ENCODE measurements at regions not wholly inside any gene's neighbourhood (a gene's known extent, or its start where the extent isn't known, plus 50 kb on each side); places are given as distances from the start of the nearest gene placed in this dataset.

GRCh38 chr17:70859829-70860228 lies 690.5 kb downstream of the KCNJ2 start:
- no peak for TF ChIP-seq Cebpa-rat (IDR thresholded peaks at IDR 0.05)
- no peak overlapping the region for H3K9ac ChIP-seq
- H3K27me3 ChIP-seq, result no peaks in the 10 kb centered on the region
- no peak overlapping the region for H3K4me3 ChIP-seq
- H3K4me2 ChIP-seq, result no peak overlapping the region
- no peaks in the 10 kb centered on the region for H4K20me1 ChIP-seq
- H3K27ac ChIP-seq, result no peak overlapping the region
- H3K9me3 ChIP-seq, result peaks cover 8% of the 10 kb centered on the region
- H3K4me1 ChIP-seq, result no peaks in the 10 kb centered on the region
- H3K36me3 ChIP-seq, result no peaks in the 10 kb centered on the region

GRCh38 chr17:70862295-70862694 lies 693.0 kb downstream of the KCNJ2 start:
- no peak for TF ChIP-seq Cebpa-rat (IDR thresholded peaks at IDR 0.05)
- Histone ChIP-seq H3K9ac (no peak overlapping the region), H3K4me1 (no peaks in the 10 kb centered on the region), H3K4me2 (no peak overlapping the region), H3K9me3 (peaks cover 8% of the 10 kb centered on the region), H3K27ac (no peak overlapping the region), H3K36me3 (no peaks in the 10 kb centered on the region), H3K27me3 (no peaks in the 10 kb centered on the region), H3K4me3 (no peak overlapping the region), H4K20me1 (no peaks in the 10 kb centered on the region)

- no peaks in the 10 kb centered on the region for H3K27me3 ChIP-seq
- H4K20me1 ChIP-seq, result no peaks in the 10 kb centered on the region
- TF ChIP-seq Cebpa-rat (IDR thresholded peaks at IDR 0.05), result no peak
- H3K27ac ChIP-seq, result no peak overlapping the region
- H3K4me3 ChIP-seq, result no peak overlapping the region
- peaks cover 8% of the 10 kb centered on the region for H3K9me3 ChIP-seq
- no peaks in the 10 kb centered on the region for H3K36me3 ChIP-seq
- H3K4me1 ChIP-seq, result no peaks in the 10 kb centered on the region
- no peak overlapping the region for H3K4me2 ChIP-seq
- no peak overlapping the region for H3K9ac ChIP-seq
Measured at GRCh38 chr17:70863436-70864248, 694.3 kb downstream of the KCNJ2 start.

- Histone ChIP-seq H3K4me1 (no peaks in the 10 kb centered on the region), H3K9me3 (peaks cover 5% of the 10 kb centered on the region), H3K36me3 (no peaks in the 10 kb centered on the region), H3K27me3 (no peaks in the 10 kb centered on the region), H3K27ac (no peak overlapping the region), H3K4me3 (no peak overlapping the region), H3K9ac (no peak overlapping the region), H3K4me2 (no peak overlapping the region), H4K20me1 (no peaks in the 10 kb centered on the region)
- no peak for TF ChIP-seq Cebpa-rat (IDR thresholded peaks at IDR 0.05)
Measured at GRCh38 chr17:70865993-70866804, 696.9 kb downstream of the KCNJ2 start.

GRCh38 chr17:70868149-70868548 lies 698.8 kb downstream of the KCNJ2 start:
- no peak overlapping the region for H3K27ac ChIP-seq
- TF ChIP-seq Cebpa-rat (IDR thresholded peaks at IDR 0.05), result no peak
- H3K36me3 ChIP-seq, result no peaks in the 10 kb centered on the region
- no peak overlapping the region for H3K9ac ChIP-seq
- no peaks in the 10 kb centered on the region for H4K20me1 ChIP-seq
- H3K9me3 ChIP-seq, result no peaks in the 10 kb centered on the region
- no peak overlapping the region for H3K4me3 ChIP-seq
- H3K27me3 ChIP-seq, result no peaks in the 10 kb centered on the region
- H3K4me2 ChIP-seq, result no peak overlapping the region
- H3K4me1 ChIP-seq, result no peaks in the 10 kb centered on the region

- Histone ChIP-seq H3K9ac (no peak overlapping the region), H3K9me3 (no peaks in the 10 kb centered on the region), H3K27me3 (no peaks in the 10 kb centered on the region), H3K4me1 (no peaks in the 10 kb centered on the region), H3K27ac (no peak overlapping the region), H3K4me2 (no peak overlapping the region), H4K20me1 (no peaks in the 10 kb centered on the region), H3K4me3 (no peak overlapping the region), H3K36me3 (no peaks in the 10 kb centered on the region)
- no peak for TF ChIP-seq Cebpa-rat (IDR thresholded peaks at IDR 0.05)
Measured at GRCh38 chr17:70869402-70870085, 700.2 kb downstream of the KCNJ2 start.

- Histone ChIP-seq H3K4me3 (no peak overlapping the region), H3K4me1 (no peaks in the 10 kb centered on the region), H4K20me1 (no peaks in the 10 kb centered on the region), H3K36me3 (no peaks in the 10 kb centered on the region), H3K4me2 (no peak overlapping the region), H3K9me3 (no peaks in the 10 kb centered on the region), H3K27ac (no peak overlapping the region), H3K9ac (no peak overlapping the region), H3K27me3 (no peaks in the 10 kb centered on the region)
- TF ChIP-seq Cebpa-rat (IDR thresholded peaks at IDR 0.05), result no peak
Measured at GRCh38 chr17:70871180-70871818, 702.0 kb downstream of the KCNJ2 start.

- H3K9me3 ChIP-seq, result no peaks in the 10 kb centered on the region
- H3K36me3 ChIP-seq, result no peaks in the 10 kb centered on the region
- TF ChIP-seq Cebpa-rat (IDR thresholded peaks at IDR 0.05), result no peak
- H4K20me1 ChIP-seq, result no peaks in the 10 kb centered on the region
- no peaks in the 10 kb centered on the region for H3K27me3 ChIP-seq
- no peak overlapping the region for H3K9ac ChIP-seq
- H3K4me3 ChIP-seq, result no peak overlapping the region
- no peak overlapping the region for H3K4me2 ChIP-seq
- H3K27ac ChIP-seq, result no peak overlapping the region
- no peaks in the 10 kb centered on the region for H3K4me1 ChIP-seq
Measured at GRCh38 chr17:70872103-70872502, 702.8 kb downstream of the KCNJ2 start.

GRCh38 chr17:70875729-70876310 lies 706.5 kb downstream of the KCNJ2 start:
- H3K9ac ChIP-seq, result no peak overlapping the region
- H3K4me1 ChIP-seq, result no peaks in the 10 kb centered on the region
- no peak overlapping the region for H3K27ac ChIP-seq
- H3K4me2 ChIP-seq, result no peak overlapping the region
- no peak for TF ChIP-seq Cebpa-rat (IDR thresholded peaks at IDR 0.05)
- no peaks in the 10 kb centered on the region for H3K9me3 ChIP-seq
- no peaks in the 10 kb centered on the region for H4K20me1 ChIP-seq
- no peaks in the 10 kb centered on the region for H3K27me3 ChIP-seq
- H3K4me3 ChIP-seq, result no peak overlapping the region
- no peaks in the 10 kb centered on the region for H3K36me3 ChIP-seq
